ENCODE measurements at regions not wholly inside any gene's neighbourhood (a gene's known extent, or its start where the extent isn't known, plus 50 kb on each side); places are given as distances from the start of the nearest gene placed in this dataset.
"Not testable (repeated sequence)": the region's sequence is repeated elsewhere in the genome, so short reads cannot be mapped to it uniquely, and the experiment has no call there.

- POLR2A ChIA-PET = no interaction called here
- no peak for TF ChIP-seq CTCF (IDR thresholded peaks at IDR 0.05; ENCODE audit: low read depth, low read length)
- Histone ChIP-seq H3K4me3 (ENCODE audit: low read depth, low read length) (no peak overlapping the region), H3K27me3 (ENCODE audit: control insufficient read depth, insufficient read depth, low read length) (no peaks in the 10 kb centered on the region), H3K9me3 (ENCODE audit: control insufficient read depth, insufficient read depth, low read length) (peaks cover 6% of the 10 kb centered on the region; the same call in 1 of the 2 replicates), H3K27ac (ENCODE audit: low read depth, low read length) (no peak overlapping the region)
- CTCF ChIA-PET = no interaction called here
- no peak for DNase-seq (ENCODE audit: low read depth, low spot score)
These were observed 358.5 kb downstream of the CBLN4 start for GRCh38 chr20:55646851-55647250.

GRCh38 chr20:55641497-55641896, 363.8 kb downstream of the CBLN4 start:
- Histone ChIP-seq H3K9me3 (ENCODE audit: control insufficient read depth, insufficient read depth, low read length) (peaks cover 9% of the 10 kb centered on the region; the same call in 1 of the 2 replicates), H3K27me3 (ENCODE audit: control insufficient read depth, insufficient read depth, low read length) (no peaks in the 10 kb centered on the region), H3K4me3 (ENCODE audit: low read depth, low read length) (no peak overlapping the region), H3K27ac (ENCODE audit: low read depth, low read length) (no peak overlapping the region)
- no peak for DNase-seq (ENCODE audit: low read depth, low spot score)
- ChIA-PET CTCF (no interaction called here), POLR2A (no interaction called here)
- no peak for TF ChIP-seq CTCF (IDR thresholded peaks at IDR 0.05; ENCODE audit: low read depth, low read length)

GRCh38 chr20:55635870-55636269, 369.4 kb downstream of the CBLN4 start:
- ChIA-PET CTCF (no interaction called here), POLR2A (no interaction called here)
- H3K4me3 ChIP-seq (ENCODE audit: low read depth, low read length) = no peak overlapping the region
- no peak overlapping the region for H3K27ac ChIP-seq (ENCODE audit: low read depth, low read length)
- no peak for DNase-seq (ENCODE audit: low read depth, low spot score)
- no peak for TF ChIP-seq CTCF (IDR thresholded peaks at IDR 0.05; ENCODE audit: low read depth, low read length)
- peaks cover 24% of the 10 kb centered on the region for H3K9me3 ChIP-seq (ENCODE audit: control insufficient read depth, insufficient read depth, low read length)
- H3K27me3 ChIP-seq (ENCODE audit: control insufficient read depth, insufficient read depth, low read length) = no peaks in the 10 kb centered on the region

DNA sequence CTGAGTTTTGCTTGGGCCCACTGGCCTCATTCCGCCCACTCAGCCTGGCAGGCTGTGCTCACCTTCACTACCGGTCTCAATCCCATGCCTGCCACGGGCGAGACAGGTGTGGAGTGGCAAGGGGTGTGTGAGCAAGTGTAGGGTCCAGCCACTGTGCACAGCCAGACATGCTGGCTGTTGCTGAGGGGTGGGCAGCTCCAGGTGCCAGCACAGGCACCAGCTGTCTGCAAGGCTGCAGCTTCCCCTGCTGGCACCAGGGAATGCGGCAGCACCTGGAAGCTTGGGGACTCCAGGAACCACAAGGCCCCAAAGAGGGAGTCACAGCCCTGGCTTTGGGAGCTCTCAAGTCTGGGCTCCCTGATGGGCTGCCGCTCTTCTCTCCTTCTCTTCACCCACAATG, 372.7 kb downstream of the CBLN4 start:
- DNase-seq (ENCODE audit: low read depth, low spot score) = no peak
- ChIA-PET POLR2A (no interaction called here), CTCF (no interaction called here)
- Histone ChIP-seq H3K27me3 (ENCODE audit: control insufficient read depth, insufficient read depth, low read length) (no peaks in the 10 kb centered on the region), H3K4me3 (ENCODE audit: low read depth, low read length) (no peak overlapping the region), H3K9me3 (ENCODE audit: control insufficient read depth, insufficient read depth, low read length) (peaks cover 29% of the 10 kb centered on the region), H3K27ac (ENCODE audit: low read depth, low read length) (no peak overlapping the region)
- no peak for TF ChIP-seq CTCF (IDR thresholded peaks at IDR 0.05; ENCODE audit: low read depth, low read length)

DNA sequence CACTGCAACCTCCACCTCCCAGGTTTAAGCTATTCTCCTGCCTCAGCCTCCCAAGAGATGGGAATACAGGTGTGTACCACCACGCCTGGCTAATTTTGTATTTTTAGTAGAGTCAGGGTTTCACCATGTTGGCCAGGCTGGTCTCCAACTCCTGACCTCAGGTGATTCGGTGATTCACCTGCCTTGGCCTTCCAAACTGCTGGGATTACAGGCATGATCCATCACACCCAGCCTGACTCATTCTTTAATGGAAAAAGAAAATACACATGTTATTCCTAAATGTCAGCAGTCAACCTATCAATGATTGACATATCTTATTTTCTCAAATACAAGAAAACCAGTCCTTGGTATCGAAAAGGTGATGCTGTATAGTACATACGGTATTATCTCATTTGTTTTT, 376.2 kb downstream of the CBLN4 start:
- POLR2A ChIA-PET; H3K4me3 ChIP-seq (ENCODE audit: low read depth, low read length); CTCF ChIA-PET; DNase-seq (ENCODE audit: low read depth, low spot score); H3K27ac ChIP-seq (ENCODE audit: low read depth, low read length); H3K27me3 ChIP-seq (ENCODE audit: control insufficient read depth, insufficient read depth, low read length): not testable (repeated sequence)
- peaks cover 30% of the 10 kb centered on the region for H3K9me3 ChIP-seq (ENCODE audit: control insufficient read depth, insufficient read depth, low read length)

- no peak overlapping the region for H3K27ac ChIP-seq (ENCODE audit: low read depth, low read length)
- peaks cover 9% of the 10 kb centered on the region for H3K9me3 ChIP-seq (ENCODE audit: control insufficient read depth, insufficient read depth, low read length)
- no peak overlapping the region for H3K4me3 ChIP-seq (ENCODE audit: low read depth, low read length)
- ChIA-PET POLR2A (no interaction called here), CTCF (no interaction called here)
- H3K27me3 ChIP-seq (ENCODE audit: control insufficient read depth, insufficient read depth, low read length) = no peaks in the 10 kb centered on the region
- DNase-seq (ENCODE audit: low read depth, low spot score) = no peak
- TF ChIP-seq CTCF (IDR thresholded peaks at IDR 0.05; ENCODE audit: low read depth, low read length) = no peak
These were observed 378.6 kb downstream of the CBLN4 start for GRCh38 chr20:55626716-55627115.

Data from AG04450 (cell line).